ENCODE measurements at regions not wholly inside any gene's neighbourhood (a gene's known extent, or its start where the extent isn't known, plus 50 kb on each side); places are given as distances from the start of the nearest gene placed in this dataset.

GRCh38 chr6:140663772-140664171 lies 1289.3 kb upstream of the CITED2 start:
- TF ChIP-seq CTCF (IDR thresholded peaks at IDR 0.05) = no peak
- no peak for TF ChIP-seq ZFX (IDR thresholded peaks at IDR 0.05; ENCODE audit: borderline replicate concordance)
